GM18907 (cell line): ENCODE measurements at regions not wholly inside any gene's neighbourhood (a gene's known extent, or its start where the extent isn't known, plus 50 kb on each side); places are given as distances from the start of the nearest gene placed in this dataset.
"Not testable (repeated sequence)": the region's sequence is repeated elsewhere in the genome, so short reads cannot be mapped to it uniquely, and the experiment has no call there.

Experiments
- ATAC-seq: cut with Tn5 transposase; IDR thresholded peaks from one replicate; pipeline ENCODE4 v1.9.1; 2021; ENCODE audit warnings: mild to moderate bottlenecking, moderate library complexity; ENCODE audit not compliant: unreplicated experiment

DNA sequence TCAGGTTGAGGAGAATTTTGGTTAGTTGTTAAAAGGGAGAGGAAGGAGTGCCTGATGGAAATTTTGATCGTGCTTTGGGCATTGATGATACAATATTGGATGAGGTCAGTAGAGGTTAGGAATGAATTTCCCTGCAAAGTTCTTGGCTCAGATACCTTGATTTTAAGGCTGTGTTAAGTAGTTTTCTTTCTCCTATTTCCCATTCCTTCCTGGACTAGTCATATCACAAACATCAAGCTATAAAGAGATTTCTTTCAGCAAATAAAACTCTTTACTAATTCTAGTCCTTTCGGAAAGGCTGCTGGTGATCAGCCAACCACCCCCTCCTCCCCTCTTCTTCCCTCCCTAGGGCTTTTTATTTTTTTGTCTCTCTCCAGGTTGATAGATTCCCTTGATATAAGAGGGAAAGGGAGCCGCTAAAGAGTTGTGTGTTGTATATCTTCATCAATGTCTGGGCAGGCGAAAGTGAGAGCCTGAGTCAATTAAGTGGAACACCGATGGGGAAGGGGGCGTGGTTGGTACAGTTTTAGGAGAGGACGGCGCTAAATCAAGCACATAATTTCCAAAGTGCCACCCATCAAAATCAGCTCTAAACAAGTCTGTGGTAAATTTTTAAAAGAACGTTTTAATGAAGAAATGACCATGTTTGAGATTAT lies 100.1 kb upstream of the PLXNA2 start:
- no peak for ATAC-seq

- ATAC-seq = no peak
These were observed 103.0 kb upstream of the PLXNA2 start for GRCh38 chr1:208347191-208347590.

- ATAC-seq = no peak
These were observed 105.6 kb upstream of the PLXNA2 start for GRCh38 chr1:208349694-208350330.

GRCh38 chr1:208350815-208351214 lies 106.6 kb upstream of the PLXNA2 start:
- ATAC-seq = no peak

DNA sequence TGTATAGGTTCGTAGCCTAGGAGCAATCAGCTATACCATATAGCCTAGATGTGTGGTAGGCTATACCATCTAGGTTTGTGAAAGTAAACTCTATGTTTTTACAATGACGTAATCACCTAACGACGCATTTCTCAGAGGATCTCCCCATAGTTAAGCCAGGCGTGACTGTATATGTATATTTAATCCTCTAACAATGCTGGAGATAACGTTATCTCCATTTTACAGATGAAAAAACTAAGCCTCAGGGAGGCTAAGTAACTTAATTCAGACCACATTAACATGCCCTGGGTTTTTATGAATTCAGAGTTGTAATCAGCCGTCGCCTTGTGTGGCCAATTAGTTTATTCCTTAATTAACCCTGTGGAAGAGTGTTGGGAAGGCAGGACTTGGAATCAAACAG lies 107.7 kb upstream of the PLXNA2 start:
- ATAC-seq = no peak

GRCh38 chr1:208353797-208354196 lies 109.6 kb upstream of the PLXNA2 start:
- ATAC-seq = not testable (repeated sequence)

DNA sequence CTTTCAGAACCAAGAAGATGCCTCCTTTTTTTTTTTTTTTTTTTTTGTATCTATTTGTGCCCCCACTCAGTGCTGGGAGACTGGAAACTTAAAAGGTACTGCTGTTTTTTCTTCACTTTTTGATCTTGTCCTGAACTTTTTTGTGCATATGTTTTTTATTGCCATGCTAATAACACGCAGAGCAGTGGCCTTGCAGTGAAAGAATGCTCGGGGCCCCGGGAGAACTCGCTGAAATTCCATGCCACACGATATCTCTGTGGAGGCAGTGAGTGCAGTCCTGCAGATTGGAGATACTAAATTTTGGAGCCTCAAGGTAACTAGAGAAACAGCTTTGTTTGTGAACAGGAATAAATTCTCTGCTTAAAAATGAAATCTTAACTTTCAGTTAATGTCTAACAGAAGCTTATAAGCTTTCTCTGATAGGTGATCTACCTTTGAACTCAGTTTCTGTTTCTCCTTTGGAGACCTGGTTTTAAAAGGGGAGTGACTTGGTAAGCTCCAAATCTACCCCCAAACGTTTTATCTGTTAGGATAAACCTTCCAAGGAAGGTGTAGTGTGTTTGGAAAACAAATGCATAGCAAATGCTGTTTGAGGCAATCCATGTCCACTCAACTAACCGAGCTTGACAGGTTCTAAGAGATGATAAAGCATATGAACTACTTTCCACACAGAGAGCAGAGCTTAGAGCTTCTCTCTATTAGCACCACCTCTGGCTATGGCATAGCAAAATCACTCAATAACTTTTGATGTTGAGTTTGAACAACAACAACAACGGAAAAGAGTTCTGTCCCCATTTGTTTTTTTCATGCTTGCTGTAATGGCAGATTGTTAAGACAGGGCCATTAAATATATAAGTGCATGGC lies 113.7 kb upstream of the PLXNA2 start:
- ATAC-seq = no peak

GRCh38 chr1:208358651-208359050 lies 114.5 kb upstream of the PLXNA2 start:
- ATAC-seq = no peak

DNA sequence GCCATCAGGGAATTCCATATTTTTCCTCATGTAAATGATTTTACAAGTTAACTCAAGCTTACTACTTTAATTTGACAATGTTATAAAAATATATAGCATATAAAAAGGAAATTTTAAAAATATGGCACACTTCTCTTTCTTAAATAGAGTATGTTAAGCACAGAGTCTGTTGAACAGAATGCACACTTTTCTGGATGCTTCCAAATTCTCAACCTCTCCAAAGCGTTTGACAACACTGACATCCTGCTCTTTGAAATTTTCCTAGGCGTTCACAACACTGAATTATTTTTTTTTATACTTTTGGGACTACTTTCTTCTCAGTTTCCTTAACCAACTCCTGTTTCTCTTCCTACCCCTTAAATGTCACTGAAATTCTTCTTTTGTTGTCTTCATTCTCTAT lies 117.8 kb upstream of the PLXNA2 start:
- no peak for ATAC-seq

- no peak for ATAC-seq
These were observed 122.4 kb upstream of the PLXNA2 start for GRCh38 chr1:208366559-208366958.

DNA sequence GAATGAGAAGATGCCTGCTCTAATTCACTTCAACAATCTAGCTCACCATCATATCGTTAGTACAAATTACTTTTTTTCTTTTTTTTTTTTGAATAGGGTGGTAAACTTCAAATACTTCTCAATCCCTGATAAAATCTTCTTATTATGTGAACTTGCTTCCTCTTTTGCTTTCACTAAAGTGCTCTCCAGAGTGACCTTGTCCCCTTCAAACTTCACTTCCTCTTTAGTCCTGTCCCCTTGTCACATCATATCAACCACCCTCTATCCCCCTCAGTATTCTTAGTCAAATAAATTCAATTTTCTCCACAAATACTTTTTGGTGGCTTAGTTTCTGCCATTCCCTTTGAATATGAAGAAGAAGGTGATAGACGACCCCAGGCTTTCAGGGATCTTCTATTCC lies 124.9 kb upstream of the PLXNA2 start:
- ATAC-seq = no peak

GRCh38 chr1:208369658-208370057 lies 125.5 kb upstream of the PLXNA2 start:
- no peak for ATAC-seq

- ATAC-seq = no peak
These were observed 130.3 kb upstream of the PLXNA2 start for GRCh38 chr1:208374391-208374941.

- no peak for ATAC-seq
These were observed 137.3 kb upstream of the PLXNA2 start for GRCh38 chr1:208381481-208381880.

DNA sequence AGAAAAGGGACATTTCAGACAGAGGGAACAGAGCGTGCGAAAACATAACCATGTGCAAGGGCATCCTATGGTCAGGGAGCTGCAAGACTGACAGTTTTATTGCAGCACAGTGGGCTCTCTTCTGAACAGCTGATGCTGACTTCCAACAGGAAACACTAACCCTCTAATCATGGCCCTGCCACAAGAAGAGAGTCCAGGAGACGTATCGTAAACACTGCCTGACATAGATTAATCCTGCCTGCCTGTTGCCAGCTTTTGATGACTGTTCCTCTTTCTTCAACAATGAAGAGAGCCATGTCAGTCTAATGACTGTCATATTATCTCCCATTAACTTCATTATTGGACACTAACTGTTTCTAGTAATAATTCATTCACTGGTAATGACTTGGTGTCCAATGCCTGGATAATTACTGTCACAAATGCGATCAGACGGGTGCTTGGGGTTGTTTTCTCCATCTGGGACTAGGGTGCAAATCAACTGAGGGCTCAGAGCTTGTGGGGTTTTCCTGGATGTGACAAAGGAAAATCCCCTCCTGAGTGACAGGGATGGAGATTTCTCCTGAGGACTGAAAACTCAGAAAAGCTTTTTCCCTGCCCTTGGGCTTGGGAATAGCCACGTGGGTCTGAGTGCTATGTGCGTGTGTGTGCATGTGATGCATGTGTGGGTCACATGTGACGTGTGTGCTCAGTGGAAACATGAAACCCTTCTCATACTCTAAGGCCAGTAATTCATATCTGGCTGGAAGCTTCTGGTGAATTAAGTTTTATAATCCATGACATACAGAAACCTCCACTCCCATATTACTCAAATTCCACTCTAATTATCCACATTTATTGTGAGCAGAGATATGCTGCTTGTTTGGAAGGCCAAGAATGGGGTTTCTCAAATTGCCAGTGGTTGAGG lies 144.0 kb upstream of the PLXNA2 start:
- ATAC-seq = no peak

GRCh38 chr1:208393416-208393815 lies 149.2 kb upstream of the PLXNA2 start:
- no peak for ATAC-seq

DNA sequence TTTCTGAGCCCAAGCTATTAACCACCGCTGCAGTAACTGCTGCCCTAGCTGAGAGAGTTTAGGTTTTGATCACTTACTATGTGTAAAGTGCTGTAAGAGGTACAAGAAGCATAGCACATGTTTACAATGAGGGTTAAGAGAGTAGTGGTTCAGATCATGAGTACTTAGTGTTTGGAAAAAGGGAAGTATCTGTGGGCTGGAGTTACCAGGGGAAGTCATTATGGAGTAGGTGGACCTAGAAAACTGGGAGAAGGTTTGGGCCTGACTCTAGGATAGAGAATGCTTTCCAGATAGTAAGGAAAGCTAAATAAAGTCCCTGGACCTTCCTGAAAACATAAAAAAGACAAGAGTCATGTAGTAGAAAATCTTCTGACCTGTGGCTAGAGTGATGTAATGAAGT lies 149.6 kb upstream of the PLXNA2 start:
- no peak for ATAC-seq

- ATAC-seq = no peak
These were observed 153.1 kb upstream of the PLXNA2 start for GRCh38 chr1:208397286-208397685.

DNA sequence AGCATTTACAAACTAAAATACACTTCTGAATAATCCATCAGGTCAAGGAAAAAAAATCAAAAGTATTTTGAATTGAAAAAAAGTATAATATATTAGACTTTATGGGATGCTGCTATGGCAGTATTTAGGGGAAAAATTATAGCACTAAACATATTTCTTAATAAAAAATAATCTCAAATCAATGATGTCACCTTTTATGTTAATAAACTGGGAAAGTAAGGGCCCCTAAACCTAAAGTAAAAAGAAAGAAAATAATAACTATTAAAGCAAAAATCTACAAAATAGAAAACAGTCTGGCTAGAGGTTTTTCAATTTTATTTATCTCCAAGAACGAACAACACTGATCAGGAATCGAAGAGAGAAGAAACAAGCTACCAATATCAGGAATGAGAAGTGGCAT lies 160.8 kb upstream of the PLXNA2 start:
- ATAC-seq = no peak

- ATAC-seq = no peak
These were observed 165.0 kb upstream of the PLXNA2 start for GRCh38 chr1:208409176-208409575.

DNA sequence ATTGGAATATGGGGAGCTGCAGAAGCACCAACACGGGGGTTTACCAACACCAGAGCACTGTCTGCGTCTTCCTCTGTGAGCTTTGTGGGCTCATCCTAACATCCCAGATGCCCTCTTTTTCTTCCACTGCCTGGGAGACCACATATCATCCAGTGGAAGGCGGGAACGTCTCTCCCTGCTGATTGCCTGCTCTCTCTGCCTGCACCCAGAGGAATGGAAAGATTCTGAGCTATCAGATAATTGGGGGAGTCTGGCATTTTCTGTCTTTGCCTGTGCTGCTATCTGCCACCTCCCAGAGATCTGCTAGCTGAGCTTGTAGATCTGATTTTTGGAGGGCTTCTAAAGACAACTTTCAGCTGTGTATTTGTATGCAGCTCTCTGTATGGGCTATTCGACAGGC lies 166.2 kb upstream of the PLXNA2 start:
- no peak for ATAC-seq
